GM19452 (cell line): ENCODE measurements at regions not wholly inside any gene's neighbourhood (a gene's known extent, or its start where the extent isn't known, plus 50 kb on each side); places are given as distances from the start of the nearest gene placed in this dataset.
"Not testable (repeated sequence)": the region's sequence is repeated elsewhere in the genome, so short reads cannot be mapped to it uniquely, and the experiment has no call there.

Experiments used
- ATAC-seq: cut with Tn5 transposase; IDR thresholded peaks from one replicate; pipeline ENCODE4 v1.9.1; 2021; ENCODE audit not compliant: unreplicated experiment

DNA sequence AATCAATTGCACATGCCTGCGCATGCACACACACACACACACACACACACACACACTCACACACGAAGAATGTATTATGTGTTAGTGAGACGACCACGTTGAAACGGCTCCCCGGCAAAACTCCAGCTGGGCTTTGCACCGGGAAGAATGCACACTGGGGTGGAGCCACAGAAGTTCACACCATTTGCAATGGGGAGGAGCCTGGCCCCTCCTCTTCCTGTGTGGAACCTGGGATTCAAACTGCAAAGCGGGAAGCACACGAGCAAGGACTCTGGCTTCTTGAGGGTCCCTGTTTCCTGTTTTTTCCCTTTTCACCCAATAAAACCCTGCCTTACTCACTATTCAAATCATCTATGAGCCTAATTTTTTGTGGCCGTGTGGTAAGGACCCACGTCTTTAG is 304.0 kb upstream of the TMEFF2 start:
- ATAC-seq, result no peak

GRCh38 chr2:192488158-192488557 is 293.4 kb upstream of the TMEFF2 start:
- not testable (repeated sequence) for ATAC-seq

GRCh38 chr2:192487636-192488035 is 292.9 kb upstream of the TMEFF2 start:
- ATAC-seq, result no peak

DNA sequence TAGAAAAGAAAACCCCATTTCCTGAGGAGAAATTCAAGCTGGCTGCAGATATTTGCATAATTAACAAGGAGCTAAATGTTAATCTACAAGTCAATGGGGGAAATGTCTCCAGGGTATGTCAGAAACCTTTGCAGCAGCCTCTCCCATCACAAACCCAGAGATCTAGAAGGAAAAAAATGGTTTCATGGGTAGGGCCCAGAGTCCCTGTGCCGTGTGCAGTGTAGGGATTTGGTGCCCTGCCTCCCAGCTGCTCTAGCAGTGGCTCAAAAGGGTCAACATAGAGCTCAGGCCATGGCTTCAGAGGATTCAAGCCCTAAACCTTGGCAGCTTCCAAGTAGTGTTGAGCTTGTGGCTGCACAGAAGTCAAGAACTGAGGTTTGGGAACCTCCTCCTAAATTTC is 290.2 kb upstream of the TMEFF2 start:
- ATAC-seq, result no peak

DNA sequence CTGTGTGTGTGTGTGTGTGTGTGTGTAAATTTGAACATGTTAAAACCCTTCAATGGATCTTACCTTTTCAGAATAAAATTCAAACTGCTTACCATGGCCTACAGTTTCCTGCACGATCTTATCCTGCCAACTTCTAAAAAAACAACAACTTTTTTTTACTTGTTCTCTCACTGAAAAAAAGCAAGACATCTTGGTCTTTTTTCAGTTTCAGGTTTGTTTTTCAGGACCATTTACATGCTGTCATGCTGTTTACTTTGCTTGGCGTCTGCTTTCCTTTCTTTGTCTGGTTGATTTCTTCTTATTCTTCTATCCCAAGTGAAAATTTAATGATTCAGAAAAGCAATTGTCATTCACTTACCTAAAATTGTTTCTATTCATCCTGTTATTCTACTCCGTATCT is 286.3 kb upstream of the TMEFF2 start:
- ATAC-seq, result no peak

GRCh38 chr2:192473331-192473730 is 278.6 kb upstream of the TMEFF2 start:
- ATAC-seq, result no peak

- ATAC-seq, result no peak
Measured at GRCh38 chr2:192471982-192472381, 277.2 kb upstream of the TMEFF2 start.

DNA sequence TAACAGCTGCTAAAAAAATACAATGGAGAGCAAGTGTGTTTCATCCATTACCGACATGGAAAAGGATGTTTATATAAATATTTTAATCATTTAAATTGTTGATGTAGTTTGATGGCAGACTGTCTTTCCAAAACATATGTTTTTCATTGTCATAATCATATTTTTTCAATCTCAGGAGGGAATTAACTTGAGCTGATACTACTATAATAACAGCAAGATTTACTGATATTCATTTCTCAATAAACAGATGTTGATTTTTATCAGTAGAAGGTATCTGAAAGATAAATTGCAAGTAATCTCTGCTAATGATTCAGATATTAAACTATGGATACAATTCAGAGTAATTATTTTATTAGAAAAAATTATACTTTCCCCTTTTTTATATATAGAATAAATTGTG is 274.9 kb upstream of the TMEFF2 start:
- no peak for ATAC-seq

DNA sequence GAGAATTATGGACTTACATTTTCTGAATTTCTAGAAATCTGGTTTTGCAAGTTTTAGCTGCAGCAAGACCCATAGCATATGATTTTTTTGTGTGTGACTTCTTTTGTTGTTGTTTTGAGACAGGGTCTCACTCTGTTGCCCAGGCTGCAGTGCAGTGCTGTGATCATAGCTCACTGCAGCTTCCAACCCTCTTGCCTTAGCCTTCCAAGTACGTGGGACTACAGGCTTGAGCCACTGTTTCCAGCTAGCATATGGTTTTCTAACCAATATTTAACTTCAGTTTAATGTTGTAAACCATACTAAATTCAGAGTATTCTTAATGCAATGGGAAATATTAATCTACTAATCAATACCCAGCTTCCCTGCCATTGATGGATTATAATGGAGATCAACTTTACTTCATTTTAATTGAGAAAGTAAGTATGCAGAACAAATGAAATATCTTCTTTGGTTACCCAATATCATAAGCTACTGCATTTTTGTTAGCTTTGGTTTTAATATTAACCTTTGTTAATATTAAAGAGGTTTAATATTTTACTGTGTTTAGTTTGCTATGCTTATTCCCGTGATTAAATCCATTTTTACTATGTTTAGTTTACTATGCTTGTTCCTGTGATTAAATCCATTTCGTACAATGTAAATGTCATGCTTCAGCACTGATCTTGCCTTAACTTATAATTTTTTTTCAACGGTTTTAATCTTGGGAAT is 273.4 kb upstream of the TMEFF2 start:
- ATAC-seq, result no peak

DNA sequence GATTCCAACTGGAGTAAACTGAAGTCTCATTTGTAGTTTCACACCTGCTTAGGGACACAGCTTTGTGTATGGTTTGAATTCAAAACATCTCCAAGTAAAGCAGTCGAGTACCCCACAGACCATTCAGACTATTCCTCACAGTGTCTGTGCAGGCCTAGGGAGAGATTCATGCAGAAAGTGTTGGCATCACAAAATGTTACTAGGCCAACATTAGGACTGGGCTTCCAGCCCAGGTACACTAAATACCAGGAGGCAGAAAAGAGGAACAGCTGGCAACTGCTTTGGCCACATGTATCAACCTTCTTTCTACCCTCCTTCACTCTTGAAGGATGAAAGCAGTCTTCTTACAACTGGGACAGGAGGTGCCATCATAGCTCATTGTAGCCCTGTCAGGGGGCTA is 270.4 kb upstream of the TMEFF2 start:
- ATAC-seq, result no peak

DNA sequence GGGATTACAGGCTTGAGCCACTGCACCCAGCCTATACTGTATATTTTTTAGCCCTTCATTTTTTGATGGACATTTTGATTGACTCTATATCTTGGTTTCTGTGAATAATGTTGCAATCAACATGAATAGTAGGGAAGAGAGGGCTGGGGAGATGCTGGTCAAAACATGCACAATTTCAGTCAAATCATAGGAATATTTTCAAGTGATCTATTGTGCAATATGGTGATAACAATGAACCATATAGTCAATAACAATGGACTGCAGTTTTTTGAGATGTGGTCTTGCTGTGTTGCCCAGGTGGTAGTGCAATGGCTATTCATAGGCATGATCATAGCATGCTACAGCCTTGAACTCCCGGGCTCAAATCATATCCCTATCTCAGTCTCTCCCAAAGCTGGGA is 264.7 kb upstream of the TMEFF2 start:
- ATAC-seq, result no peak

- no peak for ATAC-seq
Measured at GRCh38 chr2:192448881-192449280, 254.1 kb upstream of the TMEFF2 start.

GRCh38 chr2:192444286-192444838 is 249.6 kb upstream of the TMEFF2 start:
- no peak for ATAC-seq

- ATAC-seq, result no peak
Measured at GRCh38 chr2:192443831-192444230, 249.1 kb upstream of the TMEFF2 start.

DNA sequence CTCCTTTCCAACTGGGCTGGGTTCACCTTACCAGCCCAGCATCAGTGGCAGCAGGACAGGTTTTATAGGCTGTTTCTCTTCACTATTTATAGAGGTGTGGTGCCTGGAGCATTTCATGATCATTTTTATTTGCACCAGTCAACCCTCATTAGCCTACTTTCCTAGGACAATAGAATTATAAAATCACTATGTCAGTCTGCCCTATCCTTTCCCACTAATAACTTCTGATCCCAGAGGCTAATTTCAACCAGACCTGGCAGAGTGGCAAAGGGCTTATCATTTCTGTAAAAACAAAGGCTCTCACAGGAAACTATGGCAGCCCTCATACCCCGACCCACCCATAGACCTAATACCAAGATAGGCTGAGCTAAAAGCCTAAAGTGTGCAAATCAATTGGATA is 243.5 kb upstream of the TMEFF2 start:
- no peak for ATAC-seq

DNA sequence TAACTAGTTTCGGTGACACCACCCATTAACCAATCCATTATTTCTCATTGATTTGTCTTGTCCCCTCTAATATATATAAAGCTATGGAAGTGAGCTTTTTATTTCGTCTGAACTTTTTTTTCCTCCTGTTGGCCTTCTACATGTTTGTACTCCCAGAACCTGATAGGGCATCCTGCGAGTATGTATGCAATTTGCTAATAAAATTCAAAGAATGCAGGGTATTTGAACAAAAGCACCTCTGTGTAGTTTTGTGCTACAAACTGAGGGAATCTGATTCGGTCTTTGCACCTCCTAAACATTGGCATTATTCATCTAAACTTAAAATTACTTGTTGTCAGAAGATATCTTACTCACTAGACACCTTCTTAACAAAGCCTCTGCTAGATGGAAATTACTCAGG is 242.9 kb upstream of the TMEFF2 start:
- ATAC-seq, result no peak

- ATAC-seq, result no peak
Measured at GRCh38 chr2:192424243-192424642, 229.5 kb upstream of the TMEFF2 start.

DNA sequence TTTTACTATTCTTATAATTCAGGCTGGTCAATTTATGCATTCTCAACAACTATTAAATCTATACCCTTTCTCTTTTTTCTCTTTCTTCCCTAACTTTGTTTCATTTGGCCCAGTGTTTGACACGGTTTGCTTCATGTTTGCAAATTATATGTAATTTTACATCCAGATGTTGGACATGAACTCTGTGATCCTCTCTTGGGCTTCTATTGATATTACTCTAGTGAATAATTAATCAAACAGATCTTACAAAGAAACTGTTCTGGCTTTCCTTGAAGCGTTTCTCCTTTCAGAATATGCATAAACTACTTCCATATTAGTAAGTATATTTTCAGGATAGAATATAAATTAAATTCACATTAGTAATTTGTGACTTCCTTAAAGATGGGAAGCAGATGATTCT is 225.1 kb upstream of the TMEFF2 start:
- no peak for ATAC-seq

DNA sequence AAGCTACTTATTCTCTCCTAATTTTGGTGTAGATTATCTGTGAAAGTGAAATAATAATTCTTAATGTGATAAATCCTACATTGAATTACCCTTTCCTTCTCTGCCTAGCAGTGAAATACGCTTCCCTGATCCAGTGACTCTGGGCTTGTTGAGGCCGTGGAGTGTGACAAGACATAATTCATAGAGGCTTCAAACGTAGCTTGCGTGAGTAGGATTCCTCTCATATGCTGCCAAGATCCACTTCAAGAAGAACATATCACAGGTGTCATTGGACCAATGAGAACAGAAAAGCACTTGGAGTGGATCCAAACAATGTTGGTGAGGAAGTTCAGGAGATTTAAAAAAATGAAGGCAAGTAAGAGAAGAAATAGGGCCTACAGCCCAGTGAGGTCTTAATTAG is 221.3 kb upstream of the TMEFF2 start:
- ATAC-seq, result no peak

DNA sequence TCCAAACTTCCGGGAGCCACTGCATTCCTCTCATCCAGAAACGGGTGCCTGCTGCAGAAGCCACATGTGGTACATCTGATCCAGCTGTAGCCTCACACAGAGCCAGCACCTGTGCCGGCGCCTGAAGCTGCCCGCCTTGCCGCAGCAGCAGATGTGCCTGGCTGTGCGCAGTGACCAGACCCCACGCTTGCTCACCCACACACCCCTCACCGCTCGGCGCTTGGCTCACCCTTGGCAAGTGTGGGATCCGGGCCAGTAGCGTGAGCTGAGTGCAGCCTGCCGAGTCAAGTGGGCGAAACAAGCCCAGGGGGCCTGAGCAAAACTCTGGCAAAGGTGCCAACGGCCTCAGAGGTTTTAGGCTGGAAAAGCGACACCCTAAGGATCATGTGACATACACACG is 220.1 kb upstream of the TMEFF2 start:
- no peak for ATAC-seq

DNA sequence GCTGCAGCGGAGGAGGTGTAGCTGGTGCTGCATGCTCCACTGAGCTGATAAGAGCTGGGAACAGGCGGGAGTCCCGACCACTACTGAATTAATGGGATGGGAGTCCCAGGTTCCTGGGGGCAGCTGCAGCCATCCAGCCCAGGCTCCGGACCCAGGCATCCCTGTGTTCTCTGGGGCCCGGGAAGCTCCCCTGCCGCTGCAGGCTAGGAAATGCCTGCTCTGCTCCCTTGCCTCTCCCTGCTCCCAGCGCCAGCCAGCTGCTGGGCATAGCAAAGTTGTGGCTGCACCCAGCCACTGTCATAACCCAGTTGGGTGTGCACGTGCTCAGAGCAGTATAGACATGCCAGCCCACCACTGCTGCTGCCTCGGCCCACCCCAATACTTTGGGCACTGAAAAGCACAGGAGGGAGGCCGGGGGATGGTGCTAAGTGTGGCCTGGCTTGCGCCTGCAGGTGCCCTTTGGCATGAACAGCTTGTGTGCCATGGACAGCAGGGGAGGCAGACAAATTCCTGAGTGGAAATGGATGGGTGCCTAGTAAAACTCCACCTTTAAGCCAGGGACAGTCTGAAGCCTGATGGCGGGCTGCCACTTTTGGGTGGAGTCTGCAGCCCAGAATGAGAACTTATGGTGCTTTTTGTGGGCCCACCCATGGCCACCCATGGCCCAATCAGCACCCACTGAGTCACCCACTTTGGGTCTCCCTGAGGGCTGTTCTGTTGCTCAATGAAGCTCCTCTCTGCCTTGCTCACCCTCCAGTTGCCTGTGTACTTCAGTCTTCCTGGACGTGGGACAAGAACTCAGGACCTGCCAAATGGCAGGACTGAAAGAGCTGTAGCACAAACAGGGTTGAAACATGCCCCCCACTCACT is 219.3 kb upstream of the TMEFF2 start:
- no peak for ATAC-seq

- not testable (repeated sequence) for ATAC-seq
Measured at GRCh38 chr2:192412866-192413265, 218.1 kb upstream of the TMEFF2 start.
